ENCODE measurements at regions not wholly inside any gene's neighbourhood (a gene's known extent, or its start where the extent isn't known, plus 50 kb on each side); places are given as distances from the start of the nearest gene placed in this dataset.

- no peak for ATAC-seq
Observed at GRCh38 chr7:32301427-32301826, 188.8 kb downstream of the LSM5 start.

GRCh38 chr7:32299133-32299702 lies 191.0 kb downstream of the LSM5 start:
- H3K27ac Mint-ChIP-seq = no peak overlapping the region
- peak overlapping the region; percentile 65 to 78 for H3K4me3 Mint-ChIP-seq
- no peaks in the 10 kb centered on the region for H3K9me3 Mint-ChIP-seq
- peaks cover 62% of the 10 kb centered on the region for H3K27me3 Mint-ChIP-seq
- DNase-seq = no peak
- no peak for ATAC-seq
- H3K4me1 Mint-ChIP-seq = peaks cover 10% of the 10 kb centered on the region

More at GRCh38 chr7:32301427-32301826, 188.8 kb downstream of the LSM5 start:
- Mint-ChIP-seq H3K9me3 (no peaks in the 10 kb centered on the region), H3K27me3 (peaks cover 52% of the 10 kb centered on the region), H3K4me1 (peaks cover 10% of the 10 kb centered on the region), H3K27ac (no peak overlapping the region), H3K4me3 (no peak overlapping the region)
- no peak for DNase-seq

- Mint-ChIP-seq H3K27me3 (peaks cover 68% of the 10 kb centered on the region), H3K4me1 (peaks cover 10% of the 10 kb centered on the region), H3K27ac (no peak overlapping the region), H3K9me3 (no peaks in the 10 kb centered on the region), H3K4me3 (peak overlapping the region; percentile 65 to 78)
- no peak for DNase-seq
- peak; percentile 49 for ATAC-seq
Observed at GRCh38 chr7:32298408-32299132, 191.6 kb downstream of the LSM5 start.

- Mint-ChIP-seq H3K27me3 (peaks cover 72% of the 10 kb centered on the region), H3K4me3 (no peak overlapping the region)
Observed at GRCh38 chr7:32293833-32294232, 196.3 kb downstream of the LSM5 start.

GRCh38 chr7:32289651-32290414 lies 200.3 kb downstream of the LSM5 start:
- H3K27ac Mint-ChIP-seq = no peak overlapping the region
- H3K4me3 Mint-ChIP-seq = no peak overlapping the region
- H3K4me1 Mint-ChIP-seq = no peaks in the 10 kb centered on the region
- DNase-seq = no peak
- H3K9me3 Mint-ChIP-seq = no peaks in the 10 kb centered on the region
- no peak for ATAC-seq
- peaks cover 39% of the 10 kb centered on the region for H3K27me3 Mint-ChIP-seq

More at GRCh38 chr7:32293833-32294232, 196.3 kb downstream of the LSM5 start:
- no peak for DNase-seq
- H3K27ac Mint-ChIP-seq = no peak overlapping the region
- no peak for ATAC-seq
- H3K9me3 Mint-ChIP-seq = no peaks in the 10 kb centered on the region
- peaks cover 3% of the 10 kb centered on the region for H3K4me1 Mint-ChIP-seq

GRCh38 chr7:32285698-32286097 lies 204.5 kb downstream of the LSM5 start:
- Mint-ChIP-seq H3K9me3 (no peaks in the 10 kb centered on the region), H3K4me1 (no peaks in the 10 kb centered on the region), H3K27ac (no peak overlapping the region), H3K27me3 (peaks cover 17% of the 10 kb centered on the region), H3K4me3 (no peak overlapping the region)
- ATAC-seq (no peak), DNase-seq (no peak)

- H3K9me3 Mint-ChIP-seq = no peaks in the 10 kb centered on the region
- H3K27ac Mint-ChIP-seq = no peak overlapping the region
- peaks cover 6% of the 10 kb centered on the region for H3K27me3 Mint-ChIP-seq
- ATAC-seq = no peak
- DNase-seq = no peak
- no peaks in the 10 kb centered on the region for H3K4me1 Mint-ChIP-seq
- no peak overlapping the region for H3K4me3 Mint-ChIP-seq
Observed at GRCh38 chr7:32283546-32283945, 206.6 kb downstream of the LSM5 start.

GRCh38 chr7:32279500-32279899 lies 209.3 kb upstream of the PDE1C start:
- DNase-seq (no peak), ATAC-seq (no peak)
- peaks cover 9% of the 10 kb centered on the region for H3K27me3 Mint-ChIP-seq
- H3K27ac Mint-ChIP-seq = no peak overlapping the region
- no peak overlapping the region for H3K4me3 Mint-ChIP-seq
- no peaks in the 10 kb centered on the region for H3K9me3 Mint-ChIP-seq
- H3K4me1 Mint-ChIP-seq = peaks cover 8% of the 10 kb centered on the region

- ATAC-seq (peak; percentile 94), DNase-seq (peak; percentile 12 to 30)
- Mint-ChIP-seq H3K27me3 (peaks cover 21% of the 10 kb centered on the region), H3K4me1 (peaks cover 8% of the 10 kb centered on the region), H3K4me3 (peak overlapping the region in 1 of 2 donors; percentile 35), H3K27ac (no peak overlapping the region), H3K9me3 (no peaks in the 10 kb centered on the region)
Observed at GRCh38 chr7:32275216-32276009, 205.2 kb upstream of the PDE1C start.

GRCh38 chr7:32273297-32273696 lies 203.1 kb upstream of the PDE1C start:
- Mint-ChIP-seq H3K9me3 (no peaks in the 10 kb centered on the region), H3K4me1 (peaks cover 8% of the 10 kb centered on the region), H3K27me3 (peaks cover 12% of the 10 kb centered on the region), H3K27ac (no peak overlapping the region), H3K4me3 (no peak overlapping the region)
- ATAC-seq = no peak
- no peak for DNase-seq

GRCh38 chr7:32266932-32267475 lies 196.8 kb upstream of the PDE1C start:
- Mint-ChIP-seq H3K4me1 (no peaks in the 10 kb centered on the region), H3K27me3 (peaks cover 5% of the 10 kb centered on the region)

GRCh38 chr7:32264702-32265284 lies 194.6 kb upstream of the PDE1C start:
- no peaks in the 10 kb centered on the region for H3K27me3 Mint-ChIP-seq
- no peak overlapping the region for H3K27ac Mint-ChIP-seq
- DNase-seq (no peak), ATAC-seq (no peak)
- H3K4me1 Mint-ChIP-seq = no peaks in the 10 kb centered on the region
- H3K4me3 Mint-ChIP-seq = no peak overlapping the region
- H3K9me3 Mint-ChIP-seq = no peaks in the 10 kb centered on the region

More at GRCh38 chr7:32266932-32267475, 196.8 kb upstream of the PDE1C start:
- no peak overlapping the region for H3K27ac Mint-ChIP-seq
- ATAC-seq = peak; percentile 18
- no peaks in the 10 kb centered on the region for H3K9me3 Mint-ChIP-seq
- H3K4me3 Mint-ChIP-seq = no peak overlapping the region
- no peak for DNase-seq

GRCh38 chr7:32263611-32264010 lies 193.4 kb upstream of the PDE1C start:
- H3K27ac Mint-ChIP-seq = no peak overlapping the region
- H3K4me3 Mint-ChIP-seq = no peak overlapping the region
- DNase-seq = no peak
- no peaks in the 10 kb centered on the region for H3K4me1 Mint-ChIP-seq
- ATAC-seq = no peak
- H3K27me3 Mint-ChIP-seq = no peaks in the 10 kb centered on the region
- no peaks in the 10 kb centered on the region for H3K9me3 Mint-ChIP-seq

- no peak for ATAC-seq
- DNase-seq = no peak
- no peaks in the 10 kb centered on the region for H3K27me3 Mint-ChIP-seq
- no peaks in the 10 kb centered on the region for H3K4me1 Mint-ChIP-seq
- H3K4me3 Mint-ChIP-seq = no peak overlapping the region
- no peaks in the 10 kb centered on the region for H3K9me3 Mint-ChIP-seq
- no peak overlapping the region for H3K27ac Mint-ChIP-seq
Observed at GRCh38 chr7:32262315-32262714, 192.1 kb upstream of the PDE1C start.

Data from stimulated activated naive CD8-positive, alpha-beta T cell treated with anti-CD3 and anti-CD28 coated beads, Interleukin-15, amount 100 ng/mL, for 72 hours (primary cell).